Neural cell (in vitro differentiated cells): ENCODE measurements at regions not wholly inside any gene's neighbourhood (a gene's known extent, or its start where the extent isn't known, plus 50 kb on each side); places are given as distances from the start of the nearest gene placed in this dataset.

Experiments used
- H2AFZ ChIP-seq: fragments of 200-600, 300-800 bp; sonication (generic), shearing (Covaris generic); 2 replicates; pipeline ENCODE4 v1.6.0; 2014; ENCODE audit warnings: low read depth, mild to moderate bottlenecking, antibody characterized with exemption, low read length, moderate library complexity
- H3F3A ChIP-seq: fragments of 200-600 bp; shearing (Covaris generic); 2 replicates; pipeline ENCODE4 v1.6.1; 2016; ENCODE audit warnings: mild to moderate bottlenecking, moderate library complexity, mixed read lengths, antibody characterized with exemption, low read length; ENCODE audit not compliant: insufficient read depth, poor library complexity, severe bottlenecking
- H3K27ac ChIP-seq: fragments of 200-600, 300-800 bp; sonication (generic), shearing (Covaris generic); 2 replicates; pipeline ENCODE4 v1.5.1; 2014; ENCODE audit warnings: mild to moderate bottlenecking, low read length, moderate library complexity
- H3K27me3 ChIP-seq: fragments of 300-800, 200-600 bp; sonication (generic), shearing (Covaris generic); 2 replicates; pipeline ENCODE4 v1.6.0; 2014; ENCODE audit warnings: mild to moderate bottlenecking, low read depth, low read length, moderate library complexity; ENCODE audit not compliant: insufficient read depth
- H3K36me3 ChIP-seq: fragments of 300-800, 200-600 bp; sonication (generic), shearing (Covaris generic); 2 replicates; pipeline ENCODE4 v1.5.1; 2014; ENCODE audit warnings: mild to moderate bottlenecking, antibody characterized with exemption, low read length, moderate library complexity; ENCODE audit not compliant: insufficient read depth
- H3K4me2 ChIP-seq: fragments of 300-800, 200-600 bp; sonication (generic), shearing (Covaris generic); 2 replicates; pipeline ENCODE4 v1.6.0; 2014; ENCODE audit warnings: mild to moderate bottlenecking, low read length
- H3K4me3 ChIP-seq: fragments of 300-800, 200-600 bp; sonication (generic), shearing (Covaris generic); 2 replicates; pipeline ENCODE4 v1.5.1; 2014; ENCODE audit warnings: mild to moderate bottlenecking, low read length, moderate library complexity
- H3K79me2 ChIP-seq: fragments of 200-600 bp; shearing (Covaris generic); replicated peaks from 2 replicates; pipeline ENCODE4 v1.6.0; 2014; ENCODE audit warnings: mild to moderate bottlenecking, low read length, moderate library complexity; ENCODE audit not compliant: insufficient read depth
- H3K9ac ChIP-seq: fragments of 300-800, 200-600 bp; sonication (generic), shearing (Covaris generic); 2 replicates; pipeline ENCODE4 v1.6.1; 2016; ENCODE audit warnings: mild to moderate bottlenecking, low read length, mixed read lengths
- H3K9me2 ChIP-seq: fragments of 200-600 bp; shearing (Covaris generic); 2 replicates; pipeline ENCODE4 v1.6.1; 2016; ENCODE audit warnings: mild to moderate bottlenecking, low read length, mixed read lengths; ENCODE audit not compliant: insufficient read depth
- H3K9me3 ChIP-seq: fragments of 200-600, 300-800 bp; sonication (generic), shearing (Covaris generic); 2 replicates; pipeline ENCODE4 v1.6.1; 2016; ENCODE audit warnings: mild to moderate bottlenecking, mixed run types, low read length, moderate library complexity, mixed read lengths
- H4K20me1 ChIP-seq: fragments of 200-600 bp; shearing (Covaris generic); 2 replicates; pipeline ENCODE4 v1.6.1; 2016; ENCODE audit warnings: mild to moderate bottlenecking, mixed run types; ENCODE audit not compliant: insufficient read depth
- EP300 ChIP-seq: fragments of 450-650 bp; conservative IDR thresholded peaks from 2 replicates; pipeline ENCODE4 v1.6.1; 2014; ENCODE audit warnings: antibody characterized with exemption, mild to moderate bottlenecking, moderate library complexity; ENCODE audit not compliant: poor library complexity, severe bottlenecking
- EZH2 ChIP-seq: fragments of 200-600, 300-800 bp; shearing (Covaris generic), sonication (generic); IDR thresholded peaks from 2 replicates; pipeline ENCODE4 v1.6.1; 2014; ENCODE audit warnings: antibody characterized with exemption, low read length, borderline replicate concordance, mild to moderate bottlenecking; ENCODE audit not compliant: insufficient read depth, poor library complexity, severe bottlenecking
- MXI1 ChIP-seq: fragments of 450-650 bp; conservative IDR thresholded peaks from 2 replicates; pipeline ENCODE4 v1.6.1; 2014; ENCODE audit warnings: antibody characterized with exemption, mild to moderate bottlenecking; ENCODE audit not compliant: poor library complexity, severe bottlenecking
- POLR2AphosphoS5 ChIP-seq: IDR thresholded peaks from 2 replicates; pipeline ENCODE4 v1.6.1; 2012
- RAD21 ChIP-seq: fragments of 450-650 bp; conservative IDR thresholded peaks from 2 replicates; pipeline ENCODE4 v1.6.1; 2014; ENCODE audit warnings: antibody characterized with exemption, mild to moderate bottlenecking, moderate library complexity
- SMC3 ChIP-seq: fragments of 450-650 bp; conservative IDR thresholded peaks from 2 replicates; pipeline ENCODE4 v1.6.1; 2014; ENCODE audit warnings: antibody characterized with exemption, mild to moderate bottlenecking, moderate library complexity; ENCODE audit not compliant: poor library complexity
- TAF1 ChIP-seq: IDR thresholded peaks from 2 replicates; pipeline ENCODE4 v1.6.1; 2012; ENCODE audit warnings: low read depth
- TF ChIP-seq, protein P1 (sequence below): fragments of 450-650 bp; IDR thresholded peaks from 2 replicates; pipeline ENCODE4 v1.5.1; 2014; ENCODE audit warnings: antibody characterized with exemption, mild to moderate bottlenecking, moderate library complexity; ENCODE audit not compliant: poor library complexity, severe bottlenecking
- TF ChIP-seq, protein P2 (sequence below): IDR thresholded peaks from 2 replicates; pipeline ENCODE4 v1.6.1; 2012; ENCODE audit warnings: borderline replicate concordance

DNA sequence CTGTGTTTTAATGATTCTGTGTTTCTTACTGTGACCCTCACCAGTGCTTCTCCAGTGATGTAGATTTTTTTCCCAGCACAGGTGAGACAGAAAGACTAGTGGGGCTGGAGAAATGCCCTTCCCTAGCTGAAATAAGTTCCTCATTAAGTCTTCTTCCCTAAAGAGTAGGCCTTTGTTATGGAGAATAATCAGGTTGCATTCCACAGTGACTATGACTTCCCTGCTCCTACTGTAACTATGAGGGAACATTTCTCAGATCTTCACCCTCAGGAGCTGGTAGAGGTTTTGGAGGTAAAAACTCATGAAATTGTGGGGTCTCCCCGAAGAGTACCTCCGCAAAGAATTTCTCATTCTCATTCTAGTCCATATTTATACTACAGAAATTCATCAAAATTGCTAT, 286.2 kb downstream of the GRB14 start:
- no peak overlapping the region for H3K4me2 ChIP-seq
- H3F3A ChIP-seq = no peaks in the 10 kb centered on the region
- H3K9me2 ChIP-seq = no peaks in the 10 kb centered on the region
- no peaks in the 10 kb centered on the region for H3K27me3 ChIP-seq
- H3K79me2 ChIP-seq = no peaks in the 10 kb centered on the region
- H4K20me1 ChIP-seq = no peaks in the 10 kb centered on the region
- TF ChIP-seq MXI1 (no peak), EZH2 (no peak)
- H2AFZ ChIP-seq = no peak overlapping the region
- H3K4me3 ChIP-seq = no peak overlapping the region
- no peak overlapping the region for H3K27ac ChIP-seq
- no peaks in the 10 kb centered on the region for H3K36me3 ChIP-seq
- no peaks in the 10 kb centered on the region for H3K9me3 ChIP-seq
- H3K9ac ChIP-seq = no peak overlapping the region

DNA sequence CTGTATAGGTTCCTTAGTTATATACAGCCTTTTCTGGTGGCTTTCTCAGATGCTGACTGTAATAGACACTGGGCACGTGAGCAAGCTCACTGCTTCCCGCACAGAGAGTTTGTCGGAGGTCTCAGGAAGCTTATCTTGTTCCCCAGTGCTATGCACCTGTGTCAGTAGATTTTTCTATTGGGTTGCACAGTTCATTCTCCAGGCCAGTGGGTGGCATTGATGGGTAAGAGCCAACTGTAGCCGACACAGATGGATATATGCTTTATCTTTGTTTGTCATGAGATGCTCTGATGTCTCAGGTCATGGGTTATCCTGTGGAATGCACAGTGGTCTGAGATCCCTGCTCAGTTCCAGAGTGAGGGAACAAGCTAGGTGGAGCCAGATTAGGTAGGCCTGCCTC, 293.0 kb downstream of the GRB14 start:
- no peaks in the 10 kb centered on the region for H3K79me2 ChIP-seq
- no peak overlapping the region for H2AFZ ChIP-seq
- TF ChIP-seq EP300 (no peak), EZH2 (no peak), MXI1 (no peak), SMC3 (no peak), RAD21 (no peak), TAF1 (no peak), POLR2AphosphoS5 (no peak)
- TF ChIP-seq, protein P1, sequence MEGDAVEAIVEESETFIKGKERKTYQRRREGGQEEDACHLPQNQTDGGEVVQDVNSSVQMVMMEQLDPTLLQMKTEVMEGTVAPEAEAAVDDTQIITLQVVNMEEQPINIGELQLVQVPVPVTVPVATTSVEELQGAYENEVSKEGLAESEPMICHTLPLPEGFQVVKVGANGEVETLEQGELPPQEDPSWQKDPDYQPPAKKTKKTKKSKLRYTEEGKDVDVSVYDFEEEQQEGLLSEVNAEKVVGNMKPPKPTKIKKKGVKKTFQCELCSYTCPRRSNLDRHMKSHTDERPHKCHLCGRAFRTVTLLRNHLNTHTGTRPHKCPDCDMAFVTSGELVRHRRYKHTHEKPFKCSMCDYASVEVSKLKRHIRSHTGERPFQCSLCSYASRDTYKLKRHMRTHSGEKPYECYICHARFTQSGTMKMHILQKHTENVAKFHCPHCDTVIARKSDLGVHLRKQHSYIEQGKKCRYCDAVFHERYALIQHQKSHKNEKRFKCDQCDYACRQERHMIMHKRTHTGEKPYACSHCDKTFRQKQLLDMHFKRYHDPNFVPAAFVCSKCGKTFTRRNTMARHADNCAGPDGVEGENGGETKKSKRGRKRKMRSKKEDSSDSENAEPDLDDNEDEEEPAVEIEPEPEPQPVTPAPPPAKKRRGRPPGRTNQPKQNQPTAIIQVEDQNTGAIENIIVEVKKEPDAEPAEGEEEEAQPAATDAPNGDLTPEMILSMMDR = no peak
- TF ChIP-seq, protein P2, sequence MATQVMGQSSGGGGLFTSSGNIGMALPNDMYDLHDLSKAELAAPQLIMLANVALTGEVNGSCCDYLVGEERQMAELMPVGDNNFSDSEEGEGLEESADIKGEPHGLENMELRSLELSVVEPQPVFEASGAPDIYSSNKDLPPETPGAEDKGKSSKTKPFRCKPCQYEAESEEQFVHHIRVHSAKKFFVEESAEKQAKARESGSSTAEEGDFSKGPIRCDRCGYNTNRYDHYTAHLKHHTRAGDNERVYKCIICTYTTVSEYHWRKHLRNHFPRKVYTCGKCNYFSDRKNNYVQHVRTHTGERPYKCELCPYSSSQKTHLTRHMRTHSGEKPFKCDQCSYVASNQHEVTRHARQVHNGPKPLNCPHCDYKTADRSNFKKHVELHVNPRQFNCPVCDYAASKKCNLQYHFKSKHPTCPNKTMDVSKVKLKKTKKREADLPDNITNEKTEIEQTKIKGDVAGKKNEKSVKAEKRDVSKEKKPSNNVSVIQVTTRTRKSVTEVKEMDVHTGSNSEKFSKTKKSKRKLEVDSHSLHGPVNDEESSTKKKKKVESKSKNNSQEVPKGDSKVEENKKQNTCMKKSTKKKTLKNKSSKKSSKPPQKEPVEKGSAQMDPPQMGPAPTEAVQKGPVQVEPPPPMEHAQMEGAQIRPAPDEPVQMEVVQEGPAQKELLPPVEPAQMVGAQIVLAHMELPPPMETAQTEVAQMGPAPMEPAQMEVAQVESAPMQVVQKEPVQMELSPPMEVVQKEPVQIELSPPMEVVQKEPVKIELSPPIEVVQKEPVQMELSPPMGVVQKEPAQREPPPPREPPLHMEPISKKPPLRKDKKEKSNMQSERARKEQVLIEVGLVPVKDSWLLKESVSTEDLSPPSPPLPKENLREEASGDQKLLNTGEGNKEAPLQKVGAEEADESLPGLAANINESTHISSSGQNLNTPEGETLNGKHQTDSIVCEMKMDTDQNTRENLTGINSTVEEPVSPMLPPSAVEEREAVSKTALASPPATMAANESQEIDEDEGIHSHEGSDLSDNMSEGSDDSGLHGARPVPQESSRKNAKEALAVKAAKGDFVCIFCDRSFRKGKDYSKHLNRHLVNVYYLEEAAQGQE = no peak
- no peak overlapping the region for H3K9ac ChIP-seq
- no peaks in the 10 kb centered on the region for H3F3A ChIP-seq
- H3K27me3 ChIP-seq = no peaks in the 10 kb centered on the region
- no peak overlapping the region for H3K4me2 ChIP-seq
- H3K4me3 ChIP-seq = no peak overlapping the region
- H3K27ac ChIP-seq = no peak overlapping the region
- H4K20me1 ChIP-seq = no peaks in the 10 kb centered on the region
- H3K9me3 ChIP-seq = no peaks in the 10 kb centered on the region
- H3K9me2 ChIP-seq = no peaks in the 10 kb centered on the region
- no peaks in the 10 kb centered on the region for H3K36me3 ChIP-seq

DNA sequence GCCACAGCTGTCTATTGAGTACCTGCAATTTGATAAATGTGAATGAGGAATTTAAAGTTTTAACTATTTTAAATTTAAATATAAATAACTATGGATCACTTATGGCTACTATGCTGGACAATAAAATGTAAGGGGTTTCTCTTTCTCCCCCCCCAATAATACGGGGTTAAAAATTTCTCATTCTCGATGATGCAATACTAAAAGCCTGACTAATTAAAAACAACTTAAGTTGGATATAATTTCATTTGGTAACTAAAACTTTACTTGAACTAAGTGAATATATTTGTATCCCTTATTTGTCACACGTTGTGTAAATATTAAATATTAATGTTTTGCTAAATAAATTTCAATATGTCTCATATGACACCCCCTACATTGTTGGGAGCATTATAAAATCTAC, 297.3 kb downstream of the GRB14 start:
- no peaks in the 10 kb centered on the region for H3K36me3 ChIP-seq
- H3K9me2 ChIP-seq = no peaks in the 10 kb centered on the region
- no peak overlapping the region for H2AFZ ChIP-seq
- no peak overlapping the region for H3K4me3 ChIP-seq
- H3K9ac ChIP-seq = no peak overlapping the region
- H3K27me3 ChIP-seq = no peaks in the 10 kb centered on the region
- H3K4me2 ChIP-seq = no peak overlapping the region
- no peaks in the 10 kb centered on the region for H3K79me2 ChIP-seq
- no peaks in the 10 kb centered on the region for H3F3A ChIP-seq
- H3K9me3 ChIP-seq = no peaks in the 10 kb centered on the region
- no peak overlapping the region for H3K27ac ChIP-seq
- no peaks in the 10 kb centered on the region for H4K20me1 ChIP-seq
- TF ChIP-seq TAF1 (no peak), EZH2 (no peak), EP300 (no peak), POLR2AphosphoS5 (no peak), MXI1 (no peak)
- TF ChIP-seq, protein P2 = no peak
